AG09309 (cell line): ENCODE measurements at regions not wholly inside any gene's neighbourhood (a gene's known extent, or its start where the extent isn't known, plus 50 kb on each side); places are given as distances from the start of the nearest gene placed in this dataset.

Experiments
- DNase-seq: peaks from one replicate; pipeline ENCODE4 v3.0.0-alpha.2; 2010; ENCODE audit warnings: low read depth
- H3K4me3 ChIP-seq: 2 replicates; pipeline ENCODE4 v1.5.1; 2011; ENCODE audit warnings: mild to moderate bottlenecking, low read depth, low read length, moderate library complexity; ENCODE audit not compliant: control insufficient read depth
- TF ChIP-seq, protein P1 (sequence below): IDR thresholded peaks from 2 replicates; pipeline ENCODE4 v1.5.1; 2011; ENCODE audit warnings: mild to moderate bottlenecking, low read depth, low read length, inconsistent platforms; ENCODE audit not compliant: insufficient read depth, control insufficient read depth; ENCODE audit errors: missing control alignments

- DNase-seq, result no peak
- TF ChIP-seq, protein P1, sequence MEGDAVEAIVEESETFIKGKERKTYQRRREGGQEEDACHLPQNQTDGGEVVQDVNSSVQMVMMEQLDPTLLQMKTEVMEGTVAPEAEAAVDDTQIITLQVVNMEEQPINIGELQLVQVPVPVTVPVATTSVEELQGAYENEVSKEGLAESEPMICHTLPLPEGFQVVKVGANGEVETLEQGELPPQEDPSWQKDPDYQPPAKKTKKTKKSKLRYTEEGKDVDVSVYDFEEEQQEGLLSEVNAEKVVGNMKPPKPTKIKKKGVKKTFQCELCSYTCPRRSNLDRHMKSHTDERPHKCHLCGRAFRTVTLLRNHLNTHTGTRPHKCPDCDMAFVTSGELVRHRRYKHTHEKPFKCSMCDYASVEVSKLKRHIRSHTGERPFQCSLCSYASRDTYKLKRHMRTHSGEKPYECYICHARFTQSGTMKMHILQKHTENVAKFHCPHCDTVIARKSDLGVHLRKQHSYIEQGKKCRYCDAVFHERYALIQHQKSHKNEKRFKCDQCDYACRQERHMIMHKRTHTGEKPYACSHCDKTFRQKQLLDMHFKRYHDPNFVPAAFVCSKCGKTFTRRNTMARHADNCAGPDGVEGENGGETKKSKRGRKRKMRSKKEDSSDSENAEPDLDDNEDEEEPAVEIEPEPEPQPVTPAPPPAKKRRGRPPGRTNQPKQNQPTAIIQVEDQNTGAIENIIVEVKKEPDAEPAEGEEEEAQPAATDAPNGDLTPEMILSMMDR, result no peak
- no peak overlapping the region for H3K4me3 ChIP-seq
These were observed 204.0 kb downstream of the CYRIA start for GRCh38 chr2:16461672-16462071.

- no peak overlapping the region for H3K4me3 ChIP-seq
- TF ChIP-seq, protein P1, result no peak
- no peak for DNase-seq
These were observed 206.0 kb downstream of the CYRIA start for GRCh38 chr2:16459606-16460005.

GRCh38 chr2:16454621-16455020 lies 211.0 kb downstream of the CYRIA start:
- TF ChIP-seq, protein P1, result no peak
- no peak overlapping the region for H3K4me3 ChIP-seq
- no peak for DNase-seq

GRCh38 chr2:16452123-16452522 lies 213.5 kb downstream of the CYRIA start:
- no peak for DNase-seq
- TF ChIP-seq, protein P1, result no peak
- H3K4me3 ChIP-seq, result no peak overlapping the region

DNA sequence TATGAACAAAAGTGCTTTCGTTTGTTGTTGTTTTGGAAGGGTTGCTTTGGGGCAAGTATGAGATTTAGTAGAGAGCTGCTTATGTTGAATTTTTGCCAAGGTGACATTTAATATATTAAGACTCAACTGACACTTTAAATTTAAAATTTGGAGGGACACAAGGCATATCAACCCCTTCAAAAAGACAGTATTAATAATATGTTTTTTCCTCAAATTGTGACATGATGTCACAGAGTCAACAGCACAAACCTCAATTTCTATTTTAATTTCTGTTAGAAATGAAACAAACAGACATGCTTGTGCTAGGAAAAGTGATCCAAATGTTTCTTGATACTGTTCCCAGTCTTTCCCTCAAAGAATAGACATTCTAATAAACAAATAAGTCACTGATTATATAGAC lies 218.9 kb downstream of the CYRIA start:
- H3K4me3 ChIP-seq, result no peak overlapping the region
- DNase-seq, result no peak
- TF ChIP-seq, protein P1, result no peak

DNA sequence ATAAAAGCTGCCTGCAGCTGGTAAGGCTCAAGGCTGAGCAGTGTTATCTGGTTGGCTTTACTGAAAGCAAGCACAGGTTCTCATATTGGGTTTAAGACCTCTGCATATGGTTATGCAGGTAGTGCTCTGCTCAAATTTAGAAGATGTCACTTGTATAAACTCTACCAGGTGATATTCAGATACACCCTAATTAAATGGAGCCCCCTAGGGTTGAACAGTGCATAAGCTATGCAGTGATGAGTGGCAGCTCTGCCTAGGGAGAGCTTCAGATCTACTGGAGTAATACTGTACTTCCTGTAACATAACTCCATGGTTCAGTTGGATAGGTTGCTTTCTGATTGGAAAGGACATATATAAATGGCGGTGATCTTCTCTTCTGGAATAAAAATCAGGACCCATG lies 222.7 kb downstream of the CYRIA start:
- no peak for DNase-seq
- TF ChIP-seq, protein P1, result no peak
- no peak overlapping the region for H3K4me3 ChIP-seq

GRCh38 chr2:16441431-16441830 lies 224.2 kb downstream of the CYRIA start:
- no peak overlapping the region for H3K4me3 ChIP-seq
- TF ChIP-seq, protein P1, result no peak
- no peak for DNase-seq
